NCI-H1092 (cell line): ENCODE measurements at regions not wholly inside any gene's neighbourhood (a gene's known extent, or its start where the extent isn't known, plus 50 kb on each side); places are given as distances from the start of the nearest gene placed in this dataset.
"Not testable (repeated sequence)": the region's sequence is repeated elsewhere in the genome, so short reads cannot be mapped to it uniquely, and the experiment has no call there.

Source experiments
- DNase-seq: peaks from one replicate; lab custom pipeline; 2025; lab: John Stamatoyannopoulos, UW

DNA sequence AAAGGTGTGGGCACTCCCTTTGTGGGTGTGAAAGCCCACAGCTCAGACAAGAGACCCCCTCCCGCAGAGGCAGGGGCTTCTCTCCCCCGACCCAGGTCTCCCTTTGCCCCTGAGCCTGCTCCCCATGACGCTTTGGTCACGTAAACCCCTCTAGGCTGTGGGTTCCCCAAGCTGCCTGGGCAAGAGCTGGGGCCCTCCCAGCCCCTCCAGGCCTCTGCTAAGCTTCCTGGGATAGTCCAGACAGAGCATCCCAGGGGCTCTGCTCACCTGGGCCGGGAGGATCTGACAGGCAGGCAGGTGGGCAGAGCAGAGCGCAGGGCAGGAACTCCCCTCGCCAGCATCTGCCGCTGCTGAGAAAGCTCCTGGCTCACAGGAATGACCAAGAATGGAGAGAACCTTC is 177.3 kb downstream of the BANP start:
- no peak for DNase-seq

DNA sequence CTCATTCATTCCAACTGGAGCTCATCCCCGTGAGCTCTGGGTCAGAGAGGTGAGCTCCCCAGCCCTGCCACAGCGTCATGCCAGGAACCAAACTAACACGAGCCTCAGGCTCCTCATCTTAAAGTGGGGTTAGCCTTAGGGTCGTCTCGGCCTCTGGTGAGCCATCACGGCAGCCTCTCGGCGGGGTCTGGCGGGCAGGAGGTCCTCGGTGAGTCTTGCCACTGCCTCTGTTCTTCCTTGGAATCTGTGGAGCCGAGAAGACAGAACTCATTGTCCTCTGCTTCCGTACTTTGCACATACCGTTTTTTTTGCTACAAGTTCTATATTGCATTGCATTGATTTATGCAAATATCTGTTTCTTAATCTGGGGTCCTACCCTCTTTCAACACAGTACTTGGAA is 177.9 kb downstream of the BANP start:
- not testable (repeated sequence) for DNase-seq

DNA sequence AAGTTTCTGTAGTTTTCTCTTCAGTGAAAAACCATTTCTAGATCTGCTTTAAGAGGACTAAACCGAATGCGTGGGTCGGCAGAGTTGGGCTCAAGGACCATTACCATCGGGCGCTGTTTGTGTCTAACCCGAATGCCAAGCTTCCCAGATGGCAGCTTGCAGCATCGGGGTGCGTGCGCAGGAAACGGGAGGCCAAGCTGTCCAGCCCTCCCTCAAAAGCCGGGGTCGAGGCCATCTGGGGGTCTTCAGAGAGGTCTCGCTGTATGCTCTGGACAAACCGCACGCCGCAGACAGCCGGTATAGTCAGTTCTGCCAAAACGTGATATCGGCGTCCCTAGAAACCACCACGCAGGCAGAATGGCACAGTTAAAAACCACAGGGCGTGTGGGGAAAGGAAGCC is 178.8 kb downstream of the BANP start:
- DNase-seq, result no peak

DNA sequence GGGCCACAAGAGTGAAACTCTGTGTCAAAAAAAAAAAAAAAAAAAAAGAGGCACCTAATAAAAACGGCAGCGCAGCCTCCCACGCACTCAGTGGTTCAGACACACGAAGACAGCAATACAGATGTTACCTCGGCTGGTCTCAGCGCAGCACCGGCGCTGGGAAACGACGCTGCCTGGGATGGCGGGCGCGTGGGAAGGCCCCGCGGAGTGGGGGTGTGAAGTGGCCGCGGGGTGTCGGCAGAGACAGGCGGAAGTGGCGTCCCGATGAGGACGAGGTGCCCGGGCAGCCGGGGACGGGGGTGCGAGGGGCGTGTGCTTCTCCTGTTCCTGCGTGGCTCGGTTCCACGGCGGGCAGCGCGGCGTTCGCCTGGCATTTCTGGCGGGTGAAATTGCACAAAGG is 179.4 kb downstream of the BANP start:
- DNase-seq, result no peak

DNA sequence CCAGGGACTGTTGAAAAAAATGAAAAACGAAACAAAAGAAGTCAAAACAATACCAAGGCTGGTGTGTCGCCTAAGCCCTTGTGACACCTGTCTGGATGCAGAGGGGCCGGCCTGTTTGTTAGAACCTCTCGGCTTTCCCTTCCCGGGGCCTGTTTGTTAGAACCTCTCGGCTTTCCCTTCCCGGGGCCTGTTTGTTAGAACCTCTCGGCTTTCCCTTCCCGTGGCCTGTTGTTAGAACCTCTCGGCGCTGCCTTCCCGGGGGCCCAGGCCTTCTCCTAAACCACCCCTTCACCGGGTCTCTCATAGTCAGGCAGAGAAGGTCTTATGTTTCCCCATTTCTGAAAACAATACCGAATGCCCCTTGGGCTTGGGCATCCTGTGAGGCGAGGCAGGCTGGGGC is 180.0 kb downstream of the BANP start:
- DNase-seq, result no peak

DNA sequence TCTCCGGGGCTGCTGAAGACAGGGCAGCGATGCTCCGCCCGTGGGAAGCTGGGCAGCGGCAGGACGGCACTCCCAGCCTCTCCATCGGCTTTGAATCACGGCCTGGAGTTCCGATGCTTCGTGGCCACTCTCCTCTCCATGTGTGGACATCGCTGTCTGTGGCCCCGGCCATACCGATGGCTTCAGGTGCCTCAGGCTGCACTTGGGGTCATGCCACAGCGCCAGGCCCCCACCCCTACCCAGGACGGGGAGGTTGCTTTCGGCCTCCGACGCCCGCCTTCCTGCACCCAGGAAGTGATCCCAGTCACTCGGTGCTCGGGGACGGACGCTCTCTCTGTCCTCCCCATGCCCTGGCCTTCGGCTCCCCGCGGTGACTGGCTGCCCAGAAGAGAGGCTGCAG is 180.7 kb downstream of the BANP start:
- no peak for DNase-seq

DNA sequence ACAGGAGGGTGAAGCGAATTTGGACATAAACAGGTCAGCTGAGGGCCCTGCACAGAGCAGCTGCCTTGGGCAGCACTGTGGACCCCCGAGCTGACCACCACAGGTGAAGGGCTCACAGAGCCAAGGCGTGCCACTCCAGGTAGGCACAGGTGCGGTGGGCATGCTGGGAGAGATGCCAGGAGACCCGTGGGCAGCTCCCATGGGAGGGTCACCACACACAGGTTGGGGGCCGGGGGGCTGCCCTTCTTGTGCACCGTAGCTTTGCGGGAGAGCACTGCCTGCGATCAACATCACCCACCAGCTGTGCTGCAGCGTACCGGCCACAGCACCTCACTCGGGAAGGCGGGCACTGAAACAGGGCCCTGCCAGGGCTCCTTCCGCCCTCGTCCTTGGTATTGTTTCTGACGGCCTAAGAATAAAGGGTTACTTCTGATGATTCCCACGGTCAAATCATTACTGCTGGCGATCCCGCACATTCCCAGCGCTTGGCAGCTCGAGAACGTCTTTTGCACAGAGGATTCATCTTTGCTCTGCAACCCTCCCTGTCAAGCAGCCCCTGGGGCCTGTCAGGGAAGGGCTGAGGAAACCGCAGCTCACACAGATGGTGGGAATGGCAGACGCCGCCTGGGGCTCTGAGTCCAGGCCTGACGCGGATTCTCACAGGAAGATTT is 181.7 kb downstream of the BANP start:
- DNase-seq, result no peak

DNA sequence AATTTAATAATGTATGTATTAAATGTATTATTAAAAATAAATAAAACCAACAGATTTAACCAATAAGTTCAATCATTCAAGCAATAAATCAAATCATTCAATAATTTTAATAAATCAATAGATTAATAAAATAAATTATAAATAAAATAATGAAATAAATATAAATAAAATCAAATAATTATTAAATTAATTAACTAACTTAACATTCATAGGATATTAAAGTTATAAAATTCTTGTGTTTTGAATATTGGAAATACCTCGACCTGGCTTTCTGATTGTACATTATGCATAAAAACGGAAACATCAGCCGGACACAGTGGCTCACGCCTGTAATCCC is 182.2 kb downstream of the BANP start:
- no peak for DNase-seq

DNA sequence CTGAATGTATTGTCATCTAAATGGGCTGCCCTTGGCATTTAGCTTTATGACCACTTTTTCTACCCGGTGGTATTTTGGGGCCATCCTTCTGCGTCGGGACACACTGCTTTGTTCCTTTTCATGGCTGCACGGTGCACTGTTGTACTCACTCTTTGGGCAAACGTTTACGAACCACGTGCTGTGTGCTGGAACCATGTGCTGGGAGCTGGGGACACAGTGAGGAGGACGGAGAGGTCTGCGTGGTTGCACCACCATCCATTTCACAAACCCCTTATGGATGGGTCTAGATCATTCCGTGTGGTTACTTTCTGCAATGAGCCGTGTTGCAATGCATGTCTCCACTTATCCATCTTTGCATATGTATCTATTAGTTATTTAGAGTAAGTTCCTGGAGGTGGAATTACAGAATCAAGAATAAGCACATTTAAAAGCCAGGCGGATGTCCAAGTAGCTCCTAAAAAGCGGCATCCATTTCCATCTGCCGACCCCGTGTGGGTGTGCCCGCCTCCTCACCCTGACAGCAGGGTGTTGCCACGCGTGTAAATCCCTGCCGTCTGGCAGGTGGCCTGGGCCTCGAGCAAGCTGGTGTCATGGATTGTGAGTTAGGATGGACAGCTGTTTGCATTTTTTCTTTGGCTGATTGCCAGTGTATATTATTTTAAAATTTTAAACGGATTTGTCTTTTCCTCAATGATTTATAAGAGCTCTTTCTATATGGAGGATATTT is 183.1 kb downstream of the BANP start:
- DNase-seq, result not testable (repeated sequence)

DNA sequence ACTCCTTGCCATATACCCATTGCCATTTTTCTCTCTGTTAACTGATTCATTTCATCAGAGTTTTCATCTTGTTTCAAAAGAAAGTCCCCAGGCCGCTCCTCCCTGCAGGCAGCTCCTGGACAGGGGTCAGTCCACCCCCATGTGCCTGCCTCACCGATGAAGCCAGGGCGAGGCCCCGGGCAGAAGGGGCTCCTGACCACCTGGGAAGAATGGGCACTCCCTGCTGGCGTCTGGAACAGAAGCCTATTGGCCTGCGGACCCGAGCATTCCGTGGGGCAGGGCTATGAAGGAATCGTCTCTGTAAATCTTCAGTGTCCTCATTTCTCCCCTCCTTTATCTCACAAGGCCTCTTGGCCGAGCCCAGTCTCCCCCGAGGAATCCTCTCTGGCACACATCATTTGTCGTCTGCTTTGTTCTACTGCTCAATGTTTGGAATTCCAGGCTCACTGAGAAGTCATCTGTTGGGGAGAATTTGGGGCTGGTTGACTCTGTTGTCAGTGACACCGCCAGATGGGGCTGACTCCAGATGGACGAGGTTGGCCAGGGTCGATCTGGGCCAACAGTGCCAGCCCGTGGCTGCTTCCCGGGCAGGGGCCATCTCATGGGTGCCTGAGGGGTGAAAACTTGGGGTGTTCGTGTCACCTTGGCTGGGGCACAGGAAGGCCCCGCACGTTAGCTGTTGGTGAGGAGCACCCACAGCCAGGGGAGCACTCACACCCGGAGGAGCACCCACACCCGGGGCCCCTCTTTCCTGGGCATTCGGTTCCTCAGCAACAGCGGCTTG is 183.9 kb downstream of the BANP start:
- not testable (repeated sequence) for DNase-seq

DNA sequence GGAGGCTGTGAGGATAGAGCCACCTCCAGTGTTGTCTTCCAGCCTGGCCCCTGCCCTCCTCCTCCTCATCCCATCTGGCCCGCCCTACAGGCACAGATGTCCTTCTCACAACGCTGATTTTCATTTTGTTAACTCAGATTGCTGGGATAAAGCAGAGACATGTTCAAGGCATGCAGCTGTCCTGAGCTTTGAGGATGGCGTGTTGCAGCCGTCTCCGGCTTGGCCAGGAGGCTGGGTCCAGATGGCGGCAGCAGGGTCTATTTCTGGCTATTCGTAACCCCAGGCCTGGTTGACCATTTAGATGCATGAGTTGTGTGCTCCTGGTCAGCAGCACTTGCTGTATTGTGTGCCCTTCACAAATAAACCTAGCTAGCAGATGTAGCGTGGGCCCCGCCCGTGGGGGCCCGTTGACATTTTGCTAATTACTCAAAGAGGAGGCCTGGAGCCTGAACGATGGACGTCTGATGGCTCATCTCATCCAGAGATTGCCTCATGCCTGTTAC is 185.0 kb downstream of the BANP start:
- not testable (repeated sequence) for DNase-seq

DNA sequence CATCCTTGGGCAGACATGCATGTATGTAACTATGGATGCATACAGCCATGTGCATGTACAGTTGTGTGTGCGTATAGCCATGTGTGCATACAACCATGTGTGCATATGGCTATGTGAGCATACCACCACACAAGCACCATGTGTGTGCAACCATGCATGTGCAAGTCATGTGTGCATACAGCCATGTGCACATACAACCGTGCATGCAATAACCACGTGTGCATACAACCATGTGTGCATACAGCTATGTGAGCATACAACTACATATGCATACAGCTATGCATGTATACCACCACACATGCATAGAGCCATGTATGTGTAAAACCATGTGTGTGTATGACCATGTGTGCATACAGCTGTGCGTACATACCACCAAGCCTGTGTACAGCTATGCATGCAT is 185.7 kb downstream of the BANP start:
- DNase-seq, result not testable (repeated sequence)

DNA sequence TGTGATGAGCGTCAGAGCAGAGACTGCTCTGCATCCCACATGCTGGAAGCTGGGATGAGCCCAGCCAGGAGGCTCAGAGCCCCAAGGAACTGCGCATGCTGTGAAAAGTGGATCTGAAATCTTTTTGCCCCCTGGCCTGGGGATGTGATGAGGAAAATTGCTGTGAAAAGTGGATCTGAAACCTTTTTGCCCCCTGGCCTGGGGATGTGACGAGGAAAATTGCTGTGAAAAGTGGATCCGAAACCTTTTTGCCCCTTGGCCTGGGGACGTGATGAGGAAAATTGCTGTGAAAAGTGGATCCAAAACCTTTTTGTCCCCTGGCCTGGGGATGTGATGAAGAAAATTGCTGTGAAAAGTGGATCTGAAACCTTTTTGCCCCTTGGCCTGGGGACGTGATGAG is 187.9 kb downstream of the BANP start:
- not testable (repeated sequence) for DNase-seq

DNA sequence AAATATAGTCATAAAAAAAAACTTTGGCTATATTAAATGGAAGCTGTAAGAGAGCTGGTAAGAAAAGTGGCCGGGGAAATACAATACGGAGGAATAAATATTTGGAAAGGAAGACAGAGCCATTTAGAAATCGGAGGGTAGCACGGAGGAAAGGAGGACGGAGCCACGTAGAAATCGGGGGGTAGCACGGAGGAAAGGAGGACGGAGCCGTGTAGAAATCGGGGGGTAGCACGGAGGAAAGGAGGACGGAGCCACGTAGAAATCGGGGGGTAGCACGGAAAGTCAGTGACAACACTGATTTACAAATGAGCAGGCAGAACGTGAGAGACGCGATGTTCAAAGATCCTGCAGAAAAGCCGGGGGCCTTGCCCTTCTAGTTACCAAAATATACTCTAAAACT is 189.0 kb downstream of the BANP start:
- DNase-seq, result not testable (repeated sequence)

DNA sequence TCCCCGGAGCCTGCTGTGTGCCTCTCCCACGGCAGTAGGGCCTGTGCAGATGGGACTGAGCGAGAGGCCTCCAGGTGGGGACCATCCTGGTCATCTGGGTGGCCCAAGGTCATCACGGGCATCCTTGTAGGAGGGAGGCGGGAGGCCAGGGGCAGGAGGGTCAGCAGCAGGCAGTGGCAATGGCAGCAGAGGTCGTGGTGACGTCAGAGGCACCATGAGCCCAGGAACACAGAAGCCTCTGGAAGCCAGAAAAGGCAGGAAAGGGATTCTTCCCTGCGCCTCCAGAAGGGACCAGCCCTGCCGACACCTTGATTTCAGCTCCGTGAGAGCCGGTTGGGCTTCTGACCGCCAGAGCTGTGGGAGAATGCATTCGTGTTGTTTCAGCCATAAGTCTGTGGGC is 190.3 kb downstream of the BANP start:
- no peak for DNase-seq

DNA sequence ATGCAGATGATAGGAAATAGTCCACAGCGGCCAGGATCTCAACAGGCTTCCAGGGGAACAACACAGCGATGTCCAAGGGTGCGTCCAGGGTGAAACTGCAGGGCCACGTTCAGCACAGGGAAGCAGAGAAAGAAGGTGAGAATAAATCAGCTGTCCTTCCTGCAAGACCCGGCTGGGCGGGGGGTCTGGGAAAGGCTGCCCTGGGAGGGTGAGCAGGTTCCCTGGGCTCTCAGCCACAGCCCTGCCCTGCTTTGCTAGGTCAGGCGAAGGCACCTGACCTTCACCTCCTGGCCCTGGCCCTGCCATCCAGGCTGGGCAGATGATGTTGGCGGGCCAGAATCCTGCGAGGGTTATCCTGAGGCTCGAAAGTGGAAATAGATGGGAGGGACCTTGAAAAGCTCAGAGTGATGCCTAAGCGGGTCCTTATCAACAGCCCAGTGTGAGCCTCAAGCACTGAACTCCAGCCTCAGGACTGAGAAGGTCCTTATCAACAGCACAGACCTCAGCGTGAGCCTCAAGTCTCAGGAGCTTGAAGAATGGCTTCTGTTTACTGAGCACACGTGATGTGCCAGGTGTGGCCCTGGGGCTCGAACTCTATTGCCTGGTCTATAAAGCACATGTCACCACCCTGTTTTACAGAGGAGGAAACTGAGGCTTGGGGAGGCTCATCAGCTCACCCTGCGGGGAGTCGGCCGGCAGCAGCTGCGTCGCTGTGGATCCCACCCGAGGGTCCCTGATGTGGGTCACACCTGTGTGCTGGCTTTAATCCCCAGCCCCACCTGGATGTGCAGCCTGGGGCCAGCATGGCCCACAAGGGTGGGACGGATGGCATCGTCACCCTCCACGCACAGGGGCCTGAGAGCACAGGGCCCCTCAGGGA is 191.1 kb downstream of the BANP start:
- DNase-seq, result not testable (repeated sequence)

DNA sequence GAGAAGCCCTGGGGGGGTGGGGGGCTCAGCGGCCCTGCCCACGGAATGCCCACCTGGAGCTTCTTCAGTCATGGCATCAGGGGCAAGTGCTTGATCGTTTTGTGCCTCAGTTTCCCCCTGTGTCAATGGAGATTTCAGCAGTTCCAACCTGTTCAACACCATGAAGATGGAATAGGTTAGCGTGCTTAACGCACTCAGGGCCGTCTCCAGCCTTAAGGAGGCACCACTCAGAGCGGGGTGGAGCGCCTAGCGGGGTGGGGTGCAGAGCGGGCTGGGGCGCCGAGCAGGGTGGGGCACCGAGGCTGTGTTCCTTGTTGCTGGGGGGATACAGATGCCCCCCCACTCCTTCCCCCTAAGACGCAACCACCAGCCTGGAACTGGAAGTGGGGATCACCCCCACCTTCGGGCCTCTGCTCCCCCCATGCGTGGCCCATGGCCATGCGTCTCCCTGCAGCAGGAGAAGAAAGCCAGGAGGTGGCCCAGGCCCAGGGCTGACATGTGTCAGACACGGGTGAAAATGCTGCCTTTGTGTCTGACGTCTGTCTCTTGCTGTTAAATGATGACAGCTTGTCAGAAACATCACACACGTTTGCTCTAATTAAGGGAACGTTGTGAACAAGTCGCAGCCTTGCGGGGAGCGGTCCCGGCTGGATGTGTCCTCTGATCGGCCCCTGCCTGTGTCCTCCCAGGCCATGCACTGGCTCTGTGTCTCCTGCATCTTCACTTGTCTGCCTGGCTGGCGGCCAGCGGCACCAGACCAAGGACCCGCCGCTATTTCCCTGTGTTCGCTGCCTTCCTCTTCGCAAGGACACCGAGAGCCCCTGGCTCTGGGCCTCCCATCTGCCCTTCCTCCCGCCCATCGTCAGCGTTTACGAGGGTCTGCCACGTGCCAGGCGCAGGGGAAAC is 192.1 kb downstream of the BANP start:
- DNase-seq, result not testable (repeated sequence)

DNA sequence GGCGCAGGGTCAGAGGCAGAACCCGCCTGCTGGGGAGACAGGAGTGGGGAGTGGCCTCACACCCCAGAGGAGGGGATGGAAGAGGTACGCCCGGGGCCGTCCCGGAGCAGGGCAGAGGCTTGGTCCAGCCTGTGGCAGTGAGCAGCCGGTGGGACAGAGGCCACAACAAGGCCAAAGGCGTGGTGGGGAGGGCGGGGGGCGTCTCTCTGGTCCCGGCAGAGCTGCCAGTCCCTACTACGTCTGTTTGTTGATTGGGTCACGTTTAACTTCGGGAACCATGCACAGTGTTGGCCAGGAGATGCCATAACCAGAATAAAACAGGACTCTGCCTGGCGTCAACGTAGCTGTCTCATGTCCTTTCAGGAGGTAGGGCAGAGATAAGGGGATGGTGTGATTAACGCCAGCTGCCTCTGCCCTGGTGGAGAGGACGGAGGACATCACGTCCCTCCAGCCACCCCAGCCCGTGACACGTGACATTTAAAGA is 192.8 kb downstream of the BANP start:
- DNase-seq, result no peak

DNA sequence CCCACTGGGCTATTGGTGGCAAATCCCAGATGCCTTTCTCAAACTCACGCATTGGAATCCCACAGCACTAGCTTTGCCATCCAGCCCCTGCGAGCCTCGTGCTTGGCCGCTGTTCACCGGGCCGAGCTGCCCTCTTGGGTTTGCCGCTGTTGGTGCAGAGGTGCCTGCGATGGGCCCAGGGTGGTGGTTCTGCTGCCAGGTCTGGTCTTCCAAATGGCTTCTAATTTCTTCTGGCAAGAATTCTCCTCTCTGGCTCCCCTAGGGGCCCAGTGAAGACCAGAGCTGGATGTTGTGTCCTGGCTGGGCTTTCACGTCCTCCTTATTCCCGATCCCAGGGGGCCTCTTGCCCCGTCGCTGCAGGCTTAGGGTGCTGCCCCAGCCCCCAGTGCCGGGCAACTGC is 194.1 kb downstream of the BANP start:
- not testable (repeated sequence) for DNase-seq

DNA sequence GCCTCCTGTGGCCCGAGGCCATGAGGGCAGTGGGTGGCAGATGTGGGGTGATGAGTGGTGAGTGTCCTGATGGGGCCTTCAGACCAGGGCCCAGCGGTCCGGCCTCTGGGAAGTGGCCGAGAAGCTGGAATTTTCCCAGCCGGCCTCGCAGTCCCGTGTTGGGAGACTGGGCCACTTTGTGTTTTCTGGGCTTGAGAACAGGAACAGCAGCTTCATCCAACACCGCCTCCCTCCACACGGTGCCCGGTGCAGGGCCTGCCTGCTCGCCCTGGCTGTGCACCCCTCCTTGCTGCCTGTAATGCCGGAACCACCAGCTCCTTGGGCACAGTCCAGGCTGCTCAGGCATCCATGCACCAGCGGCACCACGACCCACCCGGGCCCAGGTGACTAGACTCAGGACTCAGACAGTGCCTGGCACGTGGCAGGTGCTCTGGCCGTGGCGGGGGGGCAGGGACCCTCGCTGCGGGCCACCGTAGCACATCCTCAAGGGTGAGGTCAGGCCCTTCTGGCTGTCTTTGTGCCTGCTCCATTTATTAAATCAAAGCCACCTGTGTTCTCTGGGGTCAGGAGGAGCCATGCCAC is 194.7 kb downstream of the BANP start:
- not testable (repeated sequence) for DNase-seq
